Kidney (tissue), 13 donors: ENCODE measurements at regions not wholly inside any gene's neighbourhood (a gene's known extent, or its start where the extent isn't known, plus 50 kb on each side); places are given as distances from the start of the nearest gene placed in this dataset.

Experiments
- DNase-seq, 5 donors: peaks; one replicate each; pipeline ENCODE4 v3.0.0-alpha.2; 2013 to 2020
- FAIRE-seq: peaks from 2 replicates; lab custom pipeline; 2012; peaks lifted over from hg19 to GRCh38; lab: Jason Lieb, UNC
- H3K27ac ChIP-seq, 2 donors: one replicate each; pipeline ENCODE4 v1.7.0; 2013; ENCODE audit warnings: low read depth in 2 of 2, low read length in 2 of 2, inconsistent platforms in 1 of 2
- H3K27me3 ChIP-seq: one replicate; pipeline ENCODE4 v1.7.1; 2013; ENCODE audit warnings: low read length, inconsistent platforms; ENCODE audit not compliant: control insufficient read depth, insufficient read depth
- H3K36me3 ChIP-seq, 3 donors: one replicate each; pipeline versions ENCODE4 v1.7.0 to v1.7.1; 2013; ENCODE audit warnings: low read length in 3 of 3, control low read depth in 1 of 3, inconsistent platforms in 1 of 3; ENCODE audit not compliant: insufficient read depth in 3 of 3, control insufficient read depth in 2 of 3
- H3K4me1 ChIP-seq, 3 donors: one replicate each; pipeline versions ENCODE4 v1.7.0 to v1.7.1; 2013; ENCODE audit warnings: low read length in 3 of 3, inconsistent platforms in 1 of 3, low read depth in 1 of 3; ENCODE audit not compliant: control insufficient read depth in 2 of 3, insufficient read depth in 2 of 3
- H3K4me3 ChIP-seq, 3 donors: one replicate each; pipeline versions ENCODE4 v1.7.0 to v1.8.1; 2013; ENCODE audit warnings: low read length in 3 of 3, control low read depth in 1 of 3, inconsistent platforms in 1 of 3
- H3K9ac ChIP-seq, 3 donors: one replicate each; pipeline versions ENCODE4 v1.7.0 to v1.7.1; 2013; ENCODE audit warnings: low read length in 3 of 3, control low read depth in 1 of 3, inconsistent platforms in 1 of 3
- H3K9me3 ChIP-seq, 3 donors: one replicate each; pipeline versions ENCODE4 v1.7.0 to v1.7.1; 2013; ENCODE audit warnings: low read length in 3 of 3, control low read depth in 1 of 3, inconsistent platforms in 1 of 3; ENCODE audit not compliant: control insufficient read depth in 2 of 3, insufficient read depth in 1 of 3
- CTCF ChIP-seq: IDR thresholded peaks from 3 replicates; pipeline ENCODE4 v1.5.1; 2012; ENCODE audit warnings: mild to moderate bottlenecking, moderate library complexity, borderline replicate concordance; ENCODE audit not compliant: insufficient read depth; ENCODE audit errors: extremely low read depth
- intact Hi-C: fragments of 100-400 bp; cut with DNase I; formaldehyde crosslinking; loops from one replicate; pipeline ENCODE4 v1.11.1; 2022
- donor health status: control.
- donor health status: control.
- donor health status: control.
- donor health status: control.
- donor health status: control.
- donor health status: DM: yes; HTN: yes; CAD: no.
- donor health status: Normal renal cell carcinoma (clear cell type).

DNA sequence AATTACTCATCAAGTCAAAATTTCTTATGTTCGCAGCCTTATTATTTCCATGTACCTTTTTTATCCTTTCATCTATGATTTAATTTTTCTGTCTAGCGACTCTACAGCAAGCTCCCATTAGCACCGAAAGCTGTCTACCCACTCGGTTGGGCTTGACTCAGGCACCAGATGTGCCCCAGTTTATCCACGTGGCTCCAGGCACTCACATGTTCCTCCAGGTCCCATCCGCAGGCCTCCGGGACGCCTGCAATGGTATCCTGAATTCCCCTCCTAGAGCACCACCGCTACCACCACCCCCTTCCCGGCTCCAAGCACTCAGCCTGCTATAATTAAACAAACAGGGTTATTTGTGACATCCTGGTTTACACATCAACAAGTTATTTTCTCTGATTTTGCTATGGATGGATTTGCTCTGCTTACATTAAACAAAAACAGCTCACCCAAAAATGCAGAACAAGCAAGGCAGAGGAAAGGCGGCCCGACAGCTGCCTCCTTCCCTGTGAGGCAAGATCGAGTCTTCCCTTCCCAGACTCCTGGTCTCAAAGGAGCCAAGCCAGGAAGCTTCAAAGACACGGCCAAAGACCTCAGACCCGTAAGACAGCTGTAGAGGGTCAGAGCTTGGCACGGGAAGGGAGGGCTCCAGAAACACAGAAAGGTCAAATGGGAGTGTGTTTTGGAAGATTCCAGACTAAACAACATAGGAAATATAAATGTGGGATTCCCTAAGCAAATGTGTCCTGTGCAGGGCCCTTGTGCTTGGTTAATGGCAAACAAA is 253.8 kb downstream of the TTC8 start:
- TF ChIP-seq CTCF, result no peak
- Histone ChIP-seq H3K27ac (no peak overlapping the region), H3K9ac (no peak overlapping the region), H3K36me3 (no peaks in the 10 kb centered on the region), H3K27me3 (no peaks in the 10 kb centered on the region), H3K4me1 (no peaks in the 10 kb centered on the region), H3K4me3 (no peak overlapping the region), H3K9me3 (no peaks in the 10 kb centered on the region)
- FAIRE-seq, result no peak
- intact Hi-C loops, result no loop called here
- DNase-seq, result no peak

- intact Hi-C loops, result no loop called here
- TF ChIP-seq CTCF, result no peak
- no peaks in the 10 kb centered on the region for H3K36me3 ChIP-seq
- no peak overlapping the region for H3K4me3 ChIP-seq
- H3K4me1 ChIP-seq, result peaks cover 0 to 3% (median 0%) of the 10 kb centered on the region in 3 donors
- H3K27me3 ChIP-seq, result no peaks in the 10 kb centered on the region
- no peak overlapping the region for H3K27ac ChIP-seq
- H3K9ac ChIP-seq, result no peak overlapping the region
- DNase-seq, result peak in 1 of 5 donors; percentile 33
- no peaks in the 10 kb centered on the region for H3K9me3 ChIP-seq
- FAIRE-seq, result no peak
These were observed 260.8 kb downstream of the TTC8 start for GRCh38 chr14:89085231-89085731.

GRCh38 chr14:89085737-89086382 is 261.4 kb downstream of the TTC8 start:
- no peaks in the 10 kb centered on the region for H3K9me3 ChIP-seq
- H3K27me3 ChIP-seq, result no peaks in the 10 kb centered on the region
- H3K9ac ChIP-seq, result no peak overlapping the region
- FAIRE-seq (no peak), DNase-seq (no peak)
- peaks cover 0 to 3% (median 0%) of the 10 kb centered on the region in 3 donors for H3K4me1 ChIP-seq
- H3K36me3 ChIP-seq, result no peaks in the 10 kb centered on the region
- no peak overlapping the region for H3K27ac ChIP-seq
- intact Hi-C loops, result no loop called here
- no peak for TF ChIP-seq CTCF
- H3K4me3 ChIP-seq, result no peak overlapping the region
